Skin epidermis (tissue), 12 donors: ENCODE measurements at regions not wholly inside any gene's neighbourhood (a gene's known extent, or its start where the extent isn't known, plus 50 kb on each side); places are given as distances from the start of the nearest gene placed in this dataset.
A peak's percentile ranks its signal among the peaks of the same experiment; 100 is the strongest.

Source experiments
- H3K27ac ChIP-seq, 21 experiments: fragments of 200-600 bp; sonication (generic) in 11 of 21; one replicate each; pipeline ENCODE4 v1.5.0; 2020; ENCODE audit warnings: mild to moderate bottlenecking in 3 of 21, inconsistent platforms in 2 of 21, moderate library complexity in 2 of 21
- H3K4me3 ChIP-seq, 7 experiments: fragments of 200-600 bp; sonication (generic) in 2 of 7; one replicate each; pipeline ENCODE4 v1.5.0; 2020; ENCODE audit warnings: inconsistent platforms in 2 of 7, mild to moderate bottlenecking in 2 of 7, moderate library complexity in 1 of 7

DNA sequence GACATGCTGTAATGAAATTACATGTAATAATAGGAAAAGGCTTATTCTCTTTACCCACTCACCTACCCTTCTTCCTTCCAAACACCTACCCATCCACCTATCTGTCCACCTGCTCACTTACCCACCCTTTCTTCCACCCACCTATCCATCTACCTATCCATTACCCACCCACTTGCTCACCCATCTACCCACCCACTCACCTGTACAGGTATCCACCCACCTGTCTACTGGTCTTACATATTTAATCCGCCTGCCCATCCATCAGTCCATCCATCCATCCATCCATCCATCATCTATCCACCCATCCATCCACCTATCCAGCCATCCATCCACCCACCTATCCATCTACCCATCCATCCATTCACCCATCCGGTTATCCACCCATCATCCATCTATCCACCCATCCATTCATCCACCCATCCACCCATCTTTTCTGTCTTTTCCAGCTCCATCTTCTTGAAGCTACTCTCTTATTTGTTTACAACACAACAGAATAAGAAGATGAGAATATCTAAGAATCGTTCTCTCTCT is 133.3 kb upstream of the STX18 start:
- no peak overlapping the region for H3K27ac ChIP-seq
- H3K4me3 ChIP-seq, result no peak overlapping the region

DNA sequence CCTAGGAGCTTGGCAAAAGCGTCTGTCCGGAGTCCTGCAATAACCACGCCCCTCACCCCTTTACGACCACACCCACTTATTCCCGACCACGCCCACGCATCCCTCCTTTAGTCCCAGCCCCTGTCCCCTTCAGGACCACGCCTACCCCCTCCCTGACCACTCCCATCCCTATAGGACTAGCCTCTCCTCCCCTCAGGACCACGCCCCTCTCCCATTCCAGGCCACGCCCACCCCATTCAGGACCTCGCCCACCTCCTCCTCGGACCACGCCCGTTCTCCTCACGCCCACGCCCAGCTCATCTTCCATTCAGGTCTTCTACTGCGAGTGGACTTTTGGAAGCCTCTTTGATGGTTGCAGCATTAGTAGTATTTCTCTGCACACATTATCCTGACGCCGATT is 131.2 kb upstream of the STX18 start:
- no peak overlapping the region for H3K4me3 ChIP-seq
- H3K27ac ChIP-seq, result peak overlapping the region in 1 of 21 experiments; percentile 70

DNA sequence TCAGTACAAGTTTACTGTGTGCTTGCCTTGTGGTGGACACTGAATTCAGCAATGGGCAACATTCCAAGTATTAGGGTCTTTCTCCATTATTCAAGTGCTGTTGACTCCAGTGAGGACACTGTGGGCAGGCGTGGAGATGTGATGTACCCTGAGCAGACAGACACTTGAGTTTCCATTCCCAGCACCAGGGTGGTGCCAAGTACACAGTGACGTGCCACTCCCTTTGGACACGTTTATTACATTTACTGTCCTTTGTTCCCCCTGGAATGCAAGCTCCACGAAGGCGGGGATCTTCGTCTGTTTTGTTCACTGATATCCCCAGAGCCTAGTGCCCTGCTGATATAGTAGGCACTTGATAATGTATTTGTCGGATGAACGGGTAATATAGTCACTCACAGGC is 130.6 kb upstream of the STX18 start:
- Histone ChIP-seq H3K4me3 (no peak overlapping the region), H3K27ac (peak overlapping the region in 1 of 21 experiments; percentile 70)

DNA sequence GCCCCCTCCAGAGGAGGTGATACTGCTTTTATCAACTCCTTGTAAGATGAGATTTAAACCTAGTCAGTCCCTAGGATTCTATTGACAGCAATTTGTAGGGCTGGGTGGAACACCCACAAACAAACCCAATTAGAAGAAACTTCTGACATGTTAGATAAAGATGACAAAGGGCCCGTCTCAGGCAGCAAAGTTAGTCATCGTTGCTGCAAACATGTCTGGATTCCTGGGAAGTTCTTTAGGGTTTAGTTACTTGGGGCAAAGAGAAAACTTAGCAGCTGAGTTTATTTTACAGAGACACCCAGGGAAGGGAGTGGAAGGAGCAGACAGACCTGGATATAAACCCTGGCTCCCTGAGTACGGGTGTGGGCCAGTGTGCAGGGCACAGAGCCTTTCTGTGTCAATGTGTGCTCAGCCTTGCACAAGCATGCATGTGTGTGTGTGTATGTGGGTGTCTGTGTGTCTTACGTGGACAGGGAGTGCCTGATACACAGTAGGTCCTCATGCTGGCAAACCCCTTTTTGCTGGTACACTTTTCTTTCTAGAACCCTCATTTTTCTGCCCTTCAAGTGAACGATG is 130.0 kb upstream of the STX18 start:
- no peak overlapping the region for H3K4me3 ChIP-seq
- peak overlapping the region in 2 of 21 experiments; percentile 40 to 54 for H3K27ac ChIP-seq

DNA sequence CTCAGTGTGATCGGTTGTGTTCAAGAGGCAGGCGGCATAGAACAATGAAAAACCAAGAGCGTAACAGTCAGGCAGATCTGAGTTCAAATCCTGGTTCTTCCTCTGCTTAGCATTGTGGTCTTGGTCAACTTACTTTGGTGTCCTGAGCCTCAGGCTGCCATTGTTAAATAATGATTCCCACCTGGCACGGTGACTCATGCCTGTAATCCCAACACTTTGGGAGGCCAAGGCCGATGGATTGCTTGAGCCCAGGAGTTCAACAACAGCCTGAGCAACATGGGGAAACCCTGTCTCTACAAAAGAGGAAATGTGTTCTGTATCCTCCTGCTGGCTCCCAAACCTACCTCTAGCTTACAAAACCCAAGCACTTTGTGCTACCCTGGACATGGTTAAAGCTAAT is 129.0 kb upstream of the STX18 start:
- Histone ChIP-seq H3K27ac (peak overlapping the region in 1 of 21 experiments; percentile 54), H3K4me3 (no peak overlapping the region)

DNA sequence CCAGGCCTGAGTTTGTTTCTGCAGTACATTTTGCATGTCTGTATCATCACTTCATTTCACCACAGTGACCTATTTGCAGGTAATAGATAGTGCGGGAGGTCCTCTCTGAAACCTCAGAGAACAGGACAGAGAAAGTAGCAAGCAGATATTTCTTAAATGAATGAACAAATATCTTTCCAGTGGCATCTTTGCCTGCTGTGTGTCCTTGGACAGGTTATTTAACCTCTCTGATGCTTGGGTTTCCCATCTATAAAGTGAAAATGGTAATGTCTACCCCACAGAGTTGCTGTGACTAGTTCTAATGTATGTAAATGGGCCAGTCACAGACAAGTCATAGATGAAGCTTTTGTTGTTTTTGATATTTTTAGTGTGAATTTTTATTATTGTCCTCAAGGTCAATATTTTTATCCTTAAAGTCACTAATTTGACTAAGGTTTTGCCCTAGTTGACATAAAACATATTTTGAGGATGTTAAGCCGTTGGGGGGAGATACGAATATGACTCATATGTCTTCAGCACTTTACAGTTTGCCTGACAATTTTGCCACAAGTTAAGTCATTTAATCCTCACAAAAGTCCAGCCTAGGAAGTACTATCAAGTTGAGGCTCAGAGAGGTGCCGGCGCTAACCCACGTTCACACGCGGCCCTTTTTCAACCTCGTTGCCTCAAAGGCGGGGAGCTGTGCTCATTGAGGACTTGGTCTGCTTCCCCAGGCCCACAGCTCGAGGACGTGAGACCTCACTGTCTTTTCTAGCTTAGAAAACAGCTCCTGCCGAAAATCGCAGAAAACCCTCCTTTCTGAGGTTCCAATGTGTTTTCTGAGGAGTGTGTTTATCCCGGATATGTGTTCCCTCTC is 126.7 kb upstream of the STX18 start:
- Histone ChIP-seq H3K27ac (no peak overlapping the region), H3K4me3 (no peak overlapping the region)

DNA sequence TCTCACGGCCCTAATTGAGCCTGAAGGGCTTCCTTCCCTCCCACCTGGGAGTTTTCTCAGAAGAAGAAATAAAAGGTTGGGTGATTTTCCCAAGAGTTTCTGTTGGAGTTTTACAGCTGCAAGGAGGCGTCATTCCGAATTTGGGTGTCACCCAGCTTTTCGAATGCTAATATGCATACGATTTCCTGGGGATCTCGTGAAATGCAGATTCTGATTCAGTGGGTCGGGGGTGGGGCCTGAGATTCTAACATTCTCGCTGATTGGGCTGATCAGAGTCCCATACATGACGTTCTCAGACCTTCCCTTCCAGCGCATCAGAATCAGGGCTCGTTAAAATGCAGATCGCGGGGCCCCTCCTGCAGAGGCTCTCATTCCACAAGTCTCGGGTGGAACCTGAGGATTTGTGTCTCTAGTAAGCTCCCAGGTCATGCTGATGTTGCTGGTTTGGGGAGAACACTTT is 125.8 kb upstream of the STX18 start:
- Histone ChIP-seq H3K27ac (peak overlapping the region in 1 of 21 experiments; percentile 35), H3K4me3 (no peak overlapping the region)

DNA sequence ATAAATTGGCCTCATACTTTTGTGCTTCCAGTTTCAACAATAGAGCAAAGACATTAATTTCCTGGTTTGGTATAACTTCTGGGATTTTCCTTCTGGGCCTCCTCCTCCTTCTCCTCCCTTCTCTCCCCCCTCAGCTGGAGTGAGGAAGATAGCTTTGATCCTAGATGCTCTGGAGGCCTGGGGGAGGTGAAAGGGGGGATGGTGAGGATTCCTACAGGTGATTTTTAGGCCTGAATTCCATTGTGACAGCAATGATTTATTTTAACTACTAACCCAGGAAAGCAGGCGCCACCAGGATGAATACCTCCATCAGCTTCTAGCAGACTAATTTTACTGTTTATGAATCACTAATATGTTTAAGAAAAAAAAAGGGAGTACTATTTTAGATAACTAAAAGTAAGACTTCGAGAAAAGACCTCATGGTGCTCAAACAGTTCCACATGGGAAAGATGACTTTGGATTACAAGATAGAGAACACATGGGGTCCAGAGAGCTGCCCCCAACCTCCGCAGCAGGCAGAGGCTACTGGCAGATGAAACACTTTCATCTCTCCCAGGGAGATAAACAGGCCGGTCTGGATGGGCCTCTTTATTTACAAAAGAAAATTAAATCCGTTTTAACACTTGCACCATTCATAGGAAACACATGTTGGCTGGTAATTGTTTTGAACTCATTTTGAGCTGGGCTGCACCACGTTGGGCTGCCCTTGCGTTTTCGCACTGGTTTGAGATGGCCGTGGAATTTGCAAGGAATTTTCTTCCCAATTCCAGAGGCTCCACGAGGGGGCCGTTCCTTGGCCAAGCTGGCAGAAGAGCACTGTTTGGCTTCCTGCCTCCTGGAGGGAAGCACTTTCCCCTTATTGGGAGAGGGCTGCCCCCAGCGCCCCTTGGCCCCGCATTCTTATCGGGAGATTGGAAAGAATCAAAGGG is 125.1 kb upstream of the STX18 start:
- no peak overlapping the region for H3K4me3 ChIP-seq
- peak overlapping the region in 1 of 21 experiments; percentile 35 for H3K27ac ChIP-seq

DNA sequence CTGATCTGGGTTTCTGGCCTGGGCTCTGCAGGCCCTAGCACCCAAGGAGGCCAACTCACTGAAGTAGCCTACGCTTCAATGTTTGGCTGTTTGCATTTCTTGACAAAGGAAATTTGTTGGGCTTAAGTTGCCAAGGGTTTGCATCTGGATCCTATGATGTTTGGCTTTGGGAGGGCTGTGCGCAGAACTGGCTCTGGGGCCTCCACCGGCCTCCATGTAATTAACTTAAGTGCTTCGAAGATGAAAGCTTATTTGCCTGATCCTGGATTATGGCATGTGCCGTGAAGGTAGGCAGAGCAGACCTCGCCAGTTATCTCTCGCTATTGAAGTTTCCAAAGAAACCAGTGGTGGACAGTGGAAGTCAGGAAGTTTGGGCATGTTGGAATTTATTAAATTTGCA is 124.3 kb upstream of the STX18 start:
- Histone ChIP-seq H3K27ac (no peak overlapping the region), H3K4me3 (no peak overlapping the region)

DNA sequence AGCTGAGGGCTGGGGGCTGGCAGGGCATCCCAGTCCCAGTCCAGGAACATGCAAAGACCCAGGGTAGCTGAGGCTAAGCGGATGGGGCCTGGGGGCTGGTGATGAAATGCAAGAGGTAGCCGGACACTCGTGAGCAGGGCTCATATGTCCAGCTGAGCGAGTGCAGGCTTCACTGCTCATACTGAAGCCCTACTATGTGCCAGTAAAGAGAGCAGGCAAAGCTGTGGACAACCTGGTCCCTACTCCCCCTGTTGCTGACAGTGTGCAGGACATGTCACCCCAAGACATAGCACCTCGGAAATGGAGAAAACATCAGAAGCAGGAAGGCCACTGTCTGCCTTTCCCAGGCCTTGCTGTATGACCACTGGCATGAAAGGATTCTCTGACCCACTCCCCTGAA is 122.4 kb upstream of the STX18 start:
- H3K27ac ChIP-seq, result no peak overlapping the region
- no peak overlapping the region for H3K4me3 ChIP-seq

DNA sequence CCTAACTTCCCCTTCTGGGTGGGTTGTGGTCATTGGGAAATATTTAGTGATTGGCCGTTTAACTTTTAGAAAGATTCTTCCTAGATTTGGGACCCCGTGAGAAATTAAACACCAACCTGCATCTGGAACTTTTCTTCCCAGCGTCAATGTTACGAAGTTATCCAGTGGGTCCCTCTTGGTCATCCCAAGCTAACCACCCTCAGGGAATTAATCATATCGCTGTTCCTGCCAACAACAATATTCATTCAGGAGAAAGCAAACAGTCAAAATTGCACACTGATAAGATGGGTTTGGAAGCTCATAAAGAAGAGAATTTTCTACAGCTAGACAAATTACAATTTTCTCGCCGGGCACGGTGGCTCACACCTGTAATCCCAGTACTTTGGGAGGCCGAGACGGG is 121.2 kb upstream of the STX18 start:
- no peak overlapping the region for H3K4me3 ChIP-seq
- no peak overlapping the region for H3K27ac ChIP-seq

DNA sequence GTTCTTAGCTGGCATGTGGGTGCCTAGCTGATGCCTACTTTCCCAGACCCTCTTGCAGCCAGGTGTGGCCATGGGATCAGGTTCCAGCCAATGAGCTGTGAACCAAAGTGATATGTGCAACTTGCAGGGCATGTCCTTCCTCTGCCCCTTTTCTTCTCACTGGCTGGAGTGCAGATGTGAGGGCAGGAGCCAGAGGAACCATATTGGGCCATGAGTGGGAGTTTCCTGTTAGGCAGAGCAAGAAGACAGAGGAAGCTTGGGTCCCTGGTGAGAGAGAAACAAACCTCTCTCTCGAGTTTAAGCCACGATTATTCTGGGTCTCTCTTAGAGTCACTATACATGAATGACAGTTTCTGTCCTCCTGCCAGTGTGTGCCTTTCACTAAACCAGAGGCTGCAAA is 120.4 kb upstream of the STX18 start:
- Histone ChIP-seq H3K4me3 (no peak overlapping the region), H3K27ac (no peak overlapping the region)

DNA sequence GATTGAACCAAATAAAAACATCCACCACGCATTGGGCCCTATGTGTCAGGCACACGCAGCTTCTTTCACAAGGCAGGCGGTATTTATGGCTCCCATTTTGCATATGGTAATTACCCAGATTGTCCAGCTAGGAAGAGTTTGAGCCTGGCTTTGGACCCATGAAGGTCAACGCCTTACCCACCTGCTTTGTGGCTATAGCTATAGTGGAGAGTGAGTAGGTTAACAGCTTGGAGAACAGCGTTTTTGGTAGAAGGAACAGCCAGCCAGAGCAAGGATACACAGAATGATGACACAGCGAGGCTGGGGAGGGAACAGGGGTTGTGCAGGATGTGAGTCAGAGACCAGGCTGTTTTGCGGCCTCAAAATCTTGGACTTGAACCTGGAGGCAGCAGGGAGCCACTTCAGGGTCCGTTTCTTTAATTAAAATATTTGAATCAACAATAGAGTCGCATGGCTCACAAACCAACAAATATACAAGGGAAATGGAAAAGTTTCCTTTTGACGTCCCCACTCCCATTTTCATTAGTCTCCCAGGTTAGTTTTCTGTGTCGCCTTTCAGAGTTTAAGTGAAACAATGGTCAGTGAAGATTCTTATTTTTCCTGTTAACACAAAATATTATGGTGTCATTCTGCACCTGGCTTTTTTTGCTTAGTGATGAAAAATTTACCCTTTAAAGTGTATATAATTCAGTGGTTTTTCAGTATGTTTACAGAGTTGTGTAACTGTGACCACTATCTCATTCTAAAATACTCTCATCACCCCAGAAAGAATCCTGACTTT is 118.2 kb upstream of the STX18 start:
- Histone ChIP-seq H3K4me3 (no peak overlapping the region), H3K27ac (peak overlapping the region in 2 of 21 experiments; percentile 49 to 51)

DNA sequence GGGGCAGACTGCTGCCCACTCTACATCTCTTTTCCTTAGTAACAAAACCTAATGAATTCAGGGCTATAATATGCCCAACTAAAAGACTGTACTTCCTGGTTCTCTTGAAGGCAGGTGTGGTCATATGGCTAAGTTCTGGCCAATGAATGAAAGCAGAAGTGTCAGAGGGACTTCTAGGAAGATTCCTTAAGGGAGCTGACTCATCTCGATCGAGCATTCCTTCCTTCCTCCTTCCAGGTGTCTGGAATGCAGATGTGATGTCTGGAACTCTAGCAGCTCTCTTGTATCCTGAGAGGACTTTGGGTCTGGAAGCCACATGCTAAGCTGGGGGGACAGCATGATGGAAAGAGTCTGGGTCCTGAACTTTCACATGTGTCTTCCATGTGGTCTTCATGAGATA is 116.2 kb upstream of the STX18 start:
- H3K4me3 ChIP-seq, result no peak overlapping the region

DNA sequence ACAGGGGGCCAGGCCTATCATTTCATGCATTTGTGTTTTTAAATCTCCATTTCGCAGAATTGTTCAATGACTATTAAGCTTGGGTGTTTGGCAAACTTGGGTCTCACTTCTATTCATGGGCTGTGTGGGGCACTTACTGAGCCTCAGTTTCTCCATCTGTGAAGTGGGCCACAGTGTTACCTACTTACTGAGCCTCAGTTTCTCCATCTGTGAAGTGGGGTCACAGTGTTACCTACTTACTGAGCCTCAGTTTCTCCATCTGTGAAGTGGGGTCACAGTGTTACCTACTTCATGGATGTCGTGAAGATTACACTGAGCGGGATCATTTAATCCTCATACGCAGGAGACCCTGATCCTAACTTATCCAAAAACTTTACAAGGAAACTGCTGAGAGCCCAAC is 115.1 kb upstream of the STX18 start:
- Histone ChIP-seq H3K4me3 (no peak overlapping the region), H3K27ac (no peak overlapping the region)

More for the DNA sequence above, 116.2 kb upstream of the STX18 start:
- H3K27ac ChIP-seq, result no peak overlapping the region

DNA sequence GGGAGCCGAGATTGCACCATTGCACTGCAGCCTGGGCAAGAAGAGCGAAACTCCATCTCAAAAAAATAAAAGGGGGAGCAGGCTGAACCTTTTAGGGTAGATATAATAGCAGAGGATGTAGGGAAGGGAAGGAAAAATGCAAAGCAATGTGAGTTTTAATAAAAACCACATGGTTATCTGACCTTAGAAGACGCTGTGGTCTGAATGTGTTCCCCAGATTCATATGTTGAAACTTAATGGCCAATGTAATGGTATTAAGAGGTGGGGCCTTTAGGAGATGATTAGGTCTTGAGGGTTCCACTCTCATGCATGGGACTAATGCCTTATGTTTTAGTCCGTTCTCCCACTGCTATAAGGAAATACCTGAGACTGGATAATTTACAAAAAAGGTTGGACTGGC is 114.1 kb upstream of the STX18 start:
- Histone ChIP-seq H3K27ac (no peak overlapping the region), H3K4me3 (no peak overlapping the region)

DNA sequence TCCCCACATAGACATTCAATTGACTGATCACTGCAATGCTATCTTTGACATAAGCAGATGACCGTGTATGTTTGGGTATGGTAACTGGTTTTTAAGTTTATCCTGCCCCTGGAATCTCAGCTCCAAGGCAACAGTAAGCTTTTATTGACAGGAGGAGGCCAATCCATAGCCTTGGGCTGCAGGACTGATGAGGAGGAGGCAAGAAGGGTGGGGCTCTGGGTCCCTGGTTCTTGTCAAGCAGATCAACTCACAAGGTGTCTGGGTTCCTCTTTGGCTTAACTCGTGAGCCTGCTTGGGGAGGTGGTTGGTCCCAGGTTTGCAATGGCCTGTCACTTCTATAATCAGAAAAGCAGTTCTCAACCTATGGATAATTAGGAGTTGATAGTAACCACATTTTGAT is 113.2 kb upstream of the STX18 start:
- Histone ChIP-seq H3K4me3 (no peak overlapping the region), H3K27ac (no peak overlapping the region)

DNA sequence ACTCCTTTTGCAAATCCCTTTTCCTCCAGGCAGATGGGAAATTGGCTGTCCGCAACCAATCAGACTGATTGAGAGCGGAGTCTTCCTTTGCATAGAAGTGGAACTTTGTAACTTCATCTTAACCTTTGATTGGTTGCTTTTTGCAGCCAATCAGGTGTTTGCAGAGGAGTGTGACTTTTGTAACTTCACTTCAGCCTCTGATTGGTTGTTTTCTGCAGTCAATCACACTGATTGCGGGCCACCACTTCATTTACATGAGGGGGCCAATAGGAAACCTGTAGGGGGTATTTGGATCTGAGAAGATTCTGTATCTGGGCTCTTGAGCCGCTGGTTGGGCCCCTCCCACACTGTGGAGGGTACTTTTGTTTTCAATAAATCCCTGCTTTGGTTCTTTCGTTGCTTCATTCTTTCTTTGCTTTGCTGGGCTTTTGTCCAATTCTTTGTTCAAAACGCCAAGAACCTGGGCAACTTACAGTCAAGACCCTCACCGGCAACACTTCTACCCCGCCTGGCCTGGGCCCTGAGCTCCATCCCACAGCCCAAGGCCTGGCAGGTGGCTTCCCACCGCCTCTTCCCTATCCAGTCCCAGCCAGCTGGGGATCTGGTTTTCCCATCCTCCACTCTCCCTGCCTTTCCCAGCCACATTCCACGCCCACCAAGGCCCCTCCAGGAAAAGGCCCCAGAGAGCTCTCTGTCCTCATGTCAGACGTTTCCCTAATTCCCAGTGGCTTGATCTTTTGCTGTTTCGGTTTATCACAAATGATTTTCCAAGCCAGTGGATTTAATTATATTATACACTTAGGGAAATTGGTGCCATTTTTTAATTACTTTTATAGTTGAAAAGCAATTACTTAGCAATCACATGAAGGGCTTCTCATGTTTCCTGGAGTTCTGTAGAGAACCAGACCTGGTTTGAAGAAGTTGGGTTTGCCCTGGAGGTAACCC is 110.2 kb upstream of the STX18 start:
- Histone ChIP-seq H3K4me3 (no peak overlapping the region), H3K27ac (no peak overlapping the region)
